Renal pelvis (tissue), 1 donor: ENCODE measurements at regions not wholly inside any gene's neighbourhood (a gene's known extent, or its start where the extent isn't known, plus 50 kb on each side); places are given as distances from the start of the nearest gene placed in this dataset.
"Not testable (repeated sequence)": the region's sequence is repeated elsewhere in the genome, so short reads cannot be mapped to it uniquely, and the experiment has no call there.

ENCODE experiments used
- DNase-seq: peaks from one replicate; pipeline ENCODE4 v3.0.0-alpha.2; 2013

GRCh38 chr16:75780669-75781068 lies 54.4 kb upstream of the CPHXL start:
- no peak for DNase-seq

- no peak for DNase-seq
These were observed 55.5 kb upstream of the CPHXL start for GRCh38 chr16:75781683-75782343.

GRCh38 chr16:75787440-75787839 lies 61.1 kb upstream of the CPHXL start:
- DNase-seq = no peak

GRCh38 chr16:75789237-75789636 lies 62.9 kb upstream of the CPHXL start:
- DNase-seq = peak; percentile 47

- no peak for DNase-seq
These were observed 66.6 kb upstream of the CPHXL start for GRCh38 chr16:75792771-75793492.

DNA sequence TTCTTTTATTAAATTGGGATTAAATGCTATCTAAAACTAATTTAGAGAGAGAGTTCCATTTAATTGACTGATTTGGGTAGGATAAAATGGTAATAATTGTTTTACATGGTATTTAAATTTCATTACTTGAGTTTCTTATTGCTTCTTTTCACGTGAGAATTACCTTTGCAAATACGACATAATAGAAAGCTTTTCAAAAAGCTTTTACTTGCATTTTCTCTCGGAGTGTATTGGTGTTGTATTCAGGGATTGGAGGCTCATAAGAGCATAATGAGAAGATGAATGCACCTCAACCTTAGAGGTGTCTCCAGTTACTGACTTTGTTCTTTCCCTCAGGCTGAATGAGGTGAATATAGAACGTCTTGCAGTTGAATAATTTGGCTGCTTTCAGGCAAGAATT lies 67.4 kb upstream of the CPHXL start:
- DNase-seq = no peak

DNA sequence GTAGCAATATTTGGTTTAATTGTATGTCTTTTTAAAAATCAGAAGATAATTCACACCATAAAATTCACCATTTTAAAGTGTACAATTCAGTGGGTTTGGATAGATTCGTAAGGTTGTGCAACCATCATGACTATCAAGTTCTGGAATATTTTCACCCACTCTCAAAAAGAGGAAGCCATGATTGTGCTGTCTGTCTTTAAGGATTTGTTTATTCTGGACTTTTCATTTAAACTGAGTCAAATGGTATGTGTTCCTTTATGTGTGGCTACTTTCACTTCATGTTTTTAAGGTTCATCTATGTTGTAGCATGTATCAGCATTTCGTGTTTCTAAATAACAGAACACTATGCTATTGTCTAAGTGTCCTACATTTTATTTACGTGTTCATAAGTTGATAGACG lies 68.1 kb upstream of the CPHXL start:
- DNase-seq = no peak

DNA sequence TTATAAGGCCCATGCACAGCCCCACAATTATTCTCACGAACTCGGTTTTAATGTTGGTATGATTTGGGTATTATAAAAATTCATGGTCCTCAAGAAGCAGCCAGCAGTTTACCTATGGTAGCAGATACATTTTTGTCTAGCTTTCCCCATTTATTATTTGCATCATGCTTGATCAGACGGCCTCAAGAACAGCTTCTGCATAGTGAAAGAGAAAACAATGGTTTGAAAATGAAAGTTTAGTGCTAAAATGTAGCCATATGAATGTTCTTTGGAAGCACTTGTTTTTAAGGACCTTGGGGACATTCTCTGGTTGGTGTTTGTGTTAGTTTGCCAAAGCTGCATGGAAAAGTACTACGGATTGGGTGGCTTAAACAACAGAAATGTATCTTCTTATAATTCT lies 72.4 kb upstream of the CPHXL start:
- no peak for DNase-seq

DNA sequence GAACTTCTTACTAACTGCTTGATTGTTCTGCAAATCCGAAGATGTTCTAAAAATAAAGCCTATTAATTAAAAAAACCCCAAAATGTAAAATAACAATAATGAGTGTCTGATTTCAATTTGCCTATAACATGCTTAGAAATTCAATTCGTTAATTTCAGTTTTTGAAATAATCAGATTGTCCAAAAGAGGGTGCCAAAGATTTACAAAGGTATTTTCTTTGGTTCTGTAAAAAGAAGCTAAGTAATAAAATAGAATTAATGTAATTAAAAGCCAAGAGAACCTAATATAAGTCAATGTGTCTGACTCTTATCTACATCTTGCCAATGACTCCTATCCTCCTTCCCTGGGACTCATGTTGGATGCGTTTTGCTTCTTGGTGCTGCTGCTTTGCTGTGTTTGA lies 75.0 kb upstream of the CPHXL start:
- no peak for DNase-seq

GRCh38 chr16:75803753-75804152 lies 77.5 kb upstream of the CPHXL start:
- no peak for DNase-seq

GRCh38 chr16:75804368-75804767 lies 78.1 kb upstream of the CPHXL start:
- DNase-seq = no peak

DNA sequence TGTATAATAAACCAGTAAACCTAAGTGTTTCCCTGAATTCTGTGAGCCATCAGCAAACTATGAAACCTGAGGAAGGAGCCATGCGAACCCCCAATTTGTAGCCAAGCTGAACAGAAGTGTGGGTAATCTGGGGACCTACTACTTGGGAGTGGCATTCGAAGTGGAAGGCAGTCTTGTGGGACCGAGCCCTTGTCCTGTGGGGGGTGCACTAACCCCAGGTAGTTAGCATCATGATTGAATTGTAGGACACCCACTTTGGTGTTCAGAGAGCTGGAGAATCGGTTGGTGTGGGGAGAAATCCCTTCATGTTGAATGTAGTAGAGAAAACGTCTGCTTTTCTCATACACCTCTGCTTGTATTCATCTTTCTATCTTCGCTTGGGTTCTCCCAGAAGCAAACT lies 79.7 kb upstream of the CPHXL start:
- DNase-seq = no peak

- no peak for DNase-seq
These were observed 80.2 kb upstream of the CPHXL start for GRCh38 chr16:75806487-75806886.

- no peak for DNase-seq
These were observed 84.1 kb upstream of the CPHXL start for GRCh38 chr16:75810342-75810741.

- DNase-seq = no peak
These were observed 84.8 kb upstream of the CPHXL start for GRCh38 chr16:75811020-75811634.

DNA sequence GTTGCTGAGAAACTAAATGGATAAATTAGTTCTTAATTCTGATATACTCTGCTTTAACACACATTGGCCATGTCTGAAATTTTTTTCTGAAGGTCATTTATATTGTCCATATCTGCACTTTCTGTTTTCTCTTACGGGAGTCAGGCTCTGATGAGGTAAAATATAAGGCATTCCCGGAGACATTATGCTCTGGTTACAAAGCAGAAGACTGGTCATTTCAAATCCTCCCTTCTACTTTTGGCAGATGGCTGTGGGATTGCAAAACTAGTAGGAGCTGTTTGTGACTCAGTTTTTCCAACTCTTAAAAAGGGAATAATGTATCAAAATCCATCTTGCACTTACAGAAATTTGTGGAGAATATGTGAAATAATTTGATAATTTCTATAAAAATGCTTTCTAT lies 92.2 kb upstream of the CPHXL start:
- no peak for DNase-seq

DNA sequence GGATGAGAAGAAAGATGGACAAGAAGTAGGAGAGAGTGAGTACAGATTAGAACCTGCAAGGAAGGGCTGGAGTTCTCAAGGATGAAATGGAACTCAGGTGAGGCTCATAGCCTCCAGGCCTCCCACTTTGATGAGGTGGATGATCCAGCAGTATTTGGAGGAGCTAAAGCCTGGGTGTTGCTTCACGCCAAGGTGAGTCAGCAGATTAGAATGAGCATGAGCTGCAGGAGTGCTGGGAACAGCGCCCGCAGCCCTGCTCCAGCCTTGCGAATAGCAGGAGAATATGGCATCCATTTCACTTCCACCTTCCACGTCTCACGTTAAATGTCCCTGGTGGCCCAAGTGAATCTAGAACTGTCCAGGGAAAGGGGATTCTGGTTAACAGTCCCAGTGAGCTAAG lies 94.4 kb upstream of the CPHXL start:
- DNase-seq = no peak

DNA sequence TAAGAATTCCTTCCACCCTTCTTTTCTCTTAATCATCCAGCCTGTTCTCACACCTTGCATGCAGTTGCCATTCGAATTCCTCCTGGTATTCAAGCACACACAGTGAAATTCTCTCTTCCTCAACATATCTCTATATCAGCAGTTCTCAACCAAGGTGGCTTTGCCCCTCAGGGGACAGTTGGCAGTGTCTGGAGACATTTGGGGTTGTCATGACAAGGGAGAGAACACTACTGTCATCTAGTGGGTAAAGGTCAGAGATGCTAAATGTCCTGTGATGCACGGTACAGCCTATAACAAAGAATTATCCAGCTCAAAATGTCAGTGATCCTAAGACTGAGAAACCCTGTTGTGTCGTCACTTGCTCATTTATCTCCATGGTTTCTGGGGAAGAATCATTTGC lies 94.8 kb upstream of the CPHXL start:
- no peak for DNase-seq

- not testable (repeated sequence) for DNase-seq
These were observed 99.5 kb upstream of the CPHXL start for GRCh38 chr16:75825750-75826149.

- DNase-seq = not testable (repeated sequence)
These were observed 101.2 kb upstream of the CPHXL start for GRCh38 chr16:75827372-75828038.

- not testable (repeated sequence) for DNase-seq
These were observed 107.1 kb upstream of the CPHXL start for GRCh38 chr16:75833385-75833784.

GRCh38 chr16:75836347-75837010 lies 110.2 kb upstream of the CPHXL start:
- peak; percentile 11 for DNase-seq
